ENCODE measurements at regions not wholly inside any gene's neighbourhood (a gene's known extent, or its start where the extent isn't known, plus 50 kb on each side); places are given as distances from the start of the nearest gene placed in this dataset.

DNA sequence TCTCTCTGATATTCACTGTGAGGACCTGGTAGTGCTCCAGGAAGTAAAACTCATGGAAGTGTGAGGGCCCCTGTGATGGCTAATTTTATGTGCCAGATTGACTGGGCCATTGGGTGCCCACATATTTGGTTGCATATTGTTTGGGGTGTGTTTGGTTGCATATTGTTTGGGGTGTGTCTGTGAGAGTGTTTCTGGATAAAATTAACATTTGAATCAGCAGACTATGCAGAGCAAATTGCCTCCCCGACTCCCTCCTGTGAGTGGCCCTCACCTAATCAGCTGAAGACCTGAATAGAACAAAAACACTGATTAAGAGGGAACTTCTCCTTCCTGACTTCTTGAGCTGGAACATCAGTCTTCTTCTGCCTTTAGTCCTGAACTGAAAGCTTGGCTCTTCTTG lies 173.3 kb upstream of the LINC00305 start:
- Histone ChIP-seq H3K36me3 (ENCODE audit: control insufficient read depth, insufficient read depth, low read length) (no peaks in the 10 kb centered on the region), H3K9me3 (replicated peaks; ENCODE audit: control insufficient read depth, insufficient read depth, low read depth, low read length) (no peaks in the 10 kb centered on the region), H3K4me3 (no peak overlapping the region), H3K9me1 (ENCODE audit: control insufficient read depth, insufficient read depth, low read length) (no peaks in the 10 kb centered on the region), H3K4me2 (ENCODE audit: insufficient read depth, low read length) (no peak overlapping the region), H3K9ac (ENCODE audit: insufficient read depth in 1 of 2, low read depth in 2 of 2, low read length in 2 of 2) (no peak overlapping the region), H2AFZ (ENCODE audit: low read depth, low read length) (no peak overlapping the region), H3K4me1 (replicated peaks in 1 of 2; ENCODE audit: control insufficient read depth in 2 of 2, insufficient read depth in 2 of 2, low read length in 2 of 2) (no peaks in the 10 kb centered on the region), H4K20me1 (replicated peaks; ENCODE audit: control insufficient read depth, insufficient read depth, low read length) (no peaks in the 10 kb centered on the region), H3K27ac (ENCODE audit: extremely low read depth, low read depth, low read length) (no peak overlapping the region), H3K27me3 (ENCODE audit: control insufficient read depth in 2 of 2, insufficient read depth in 2 of 2, low read length in 2 of 2) (no peaks in the 10 kb centered on the region), H3K79me2 (ENCODE audit: control insufficient read depth, insufficient read depth, low read length) (no peaks in the 10 kb centered on the region)
- POLR2A ChIA-PET, result no interaction called here
- BruUV-seq (replicated peaks), result no TSS peak
- in situ Hi-C loops (cut with MboI) (no loop called here), intact Hi-C loops (cut with micrococcal nuclease) (no loop called here)
- ATAC-seq (no peak), FAIRE-seq (no peak), DNase-seq (ENCODE audit: extremely low read depth in 1 of 4, low spot score in 3 of 4) (no peak)
- 0% methylated on average over 1 of the region's 1 CpG for WGBS (ENCODE audit: insufficient coverage, low coverage, missing lambda C conversion rate)
- CTCF ChIA-PET (ENCODE audit: low intra/inter-chr PET ratio), result no interaction called here
- TF ChIP-seq NFIX (CRISPR knock-in tag; IDR thresholded peaks at IDR 0.05; ENCODE audit: low read depth) (no peak), ZBTB1 (CRISPR knock-in tag; IDR thresholded peaks at IDR 0.05; ENCODE audit: borderline replicate concordance, low read depth) (no peak), MXD1 (CRISPR knock-in tag; IDR thresholded peaks at IDR 0.05; ENCODE audit: borderline replicate concordance, poor library complexity, severe bottlenecking) (no peak), CBX2 (IDR thresholded peaks at IDR 0.05; ENCODE audit: insufficient read depth, low read length, poor library complexity, severe bottlenecking) (no peak), USF1 (CRISPR knock-in tag; IDR thresholded peaks at IDR 0.05) (no peak), KAT8 (IDR thresholded peaks at IDR 0.05; ENCODE audit: low read depth) (no peak), TRIM28 (IDR thresholded peaks at IDR 0.05) (no peak), ETS2 (tag; IDR thresholded peaks at IDR 0.05; ENCODE audit: borderline replicate concordance, poor library complexity, severe bottlenecking) (no peak), BCLAF1 (IDR thresholded peaks at IDR 0.05; ENCODE audit: borderline replicate concordance in 1 of 2, control insufficient read depth in 1 of 2, low read depth in 2 of 2, low read length in 1 of 2) (no peak), CBFB (CRISPR knock-in tag; IDR thresholded peaks at IDR 0.05) (no peak), ZNF197 (CRISPR knock-in tag; IDR thresholded peaks at IDR 0.05; ENCODE audit: low read depth) (no peak), DNMT1 (IDR thresholded peaks at IDR 0.05) (no peak), MTA1 (IDR thresholded peaks at IDR 0.05; ENCODE audit: borderline replicate concordance) (no peak)

All from K562 (cell line).